ENCODE measurements at regions not wholly inside any gene's neighbourhood (a gene's known extent, or its start where the extent isn't known, plus 50 kb on each side); places are given as distances from the start of the nearest gene placed in this dataset.

GRCh38 chr6:15033850-15034203 lies 212.0 kb upstream of the JARID2 start:
- H3K4me1 ChIP-seq = no peaks in the 10 kb centered on the region
- H3K4me3 ChIP-seq = no peak overlapping the region
- DNase-seq = no peak
- 82 to 85% methylated on average over 10 of the region's 10 CpGs for WGBS, 2 donors
- H3K27me3 ChIP-seq = no peaks in the 10 kb centered on the region
- no peak overlapping the region for H3K27ac ChIP-seq
- H3K9me3 ChIP-seq = no peaks in the 10 kb centered on the region
- no peaks in the 10 kb centered on the region for H3K36me3 ChIP-seq (ENCODE audit: low read depth, missing control alignments)
- TF ChIP-seq POLR2A (IDR thresholded peaks at IDR 0.05) (no peak), CTCF (IDR thresholded peaks at IDR 0.05) (no peak)
- intact Hi-C loops (cut with DNase I; ENCODE audit: low total_unique reads) = no loop called here

- intact Hi-C loops (cut with DNase I; ENCODE audit: low total_unique reads) = no loop called here
- no peaks in the 10 kb centered on the region for H3K4me1 ChIP-seq
- DNase-seq = peak; percentile 93
- no peak for TF ChIP-seq CTCF (IDR thresholded peaks at IDR 0.05)
- TF ChIP-seq POLR2A (IDR thresholded peaks at IDR 0.05) = no peak
- H3K27me3 ChIP-seq = no peaks in the 10 kb centered on the region
- H3K4me3 ChIP-seq = no peak overlapping the region
- H3K9me3 ChIP-seq = no peaks in the 10 kb centered on the region
- WGBS, 2 donors = 59 to 80% methylated on average over 8 to 10 of the region's 10 CpGs
- H3K27ac ChIP-seq = peak overlapping the region in 1 of 2 donors; percentile 53
- no peaks in the 10 kb centered on the region for H3K36me3 ChIP-seq (ENCODE audit: low read depth, missing control alignments)
Measured at GRCh38 chr6:15036690-15037245, 209.1 kb upstream of the JARID2 start.

GRCh38 chr6:15037253-15037652 lies 208.6 kb upstream of the JARID2 start:
- H3K27me3 ChIP-seq = no peaks in the 10 kb centered on the region
- TF ChIP-seq CTCF (IDR thresholded peaks at IDR 0.05) = no peak
- TF ChIP-seq POLR2A (IDR thresholded peaks at IDR 0.05) = no peak
- no peak overlapping the region for H3K4me3 ChIP-seq
- DNase-seq = no peak
- intact Hi-C loops (cut with DNase I; ENCODE audit: low total_unique reads) = no loop called here
- H3K9me3 ChIP-seq = no peaks in the 10 kb centered on the region
- peak overlapping the region in 1 of 2 donors; percentile 53 for H3K27ac ChIP-seq
- WGBS, 2 donors = 83 to 96% methylated on average over 5 of the region's 5 CpGs
- no peaks in the 10 kb centered on the region for H3K4me1 ChIP-seq
- no peaks in the 10 kb centered on the region for H3K36me3 ChIP-seq (ENCODE audit: low read depth, missing control alignments)

GRCh38 chr6:15038013-15038791 lies 207.7 kb upstream of the JARID2 start:
- TF ChIP-seq POLR2A (IDR thresholded peaks at IDR 0.05) = no peak
- no peak for TF ChIP-seq CTCF (IDR thresholded peaks at IDR 0.05)
- Histone ChIP-seq H3K27me3 (no peaks in the 10 kb centered on the region), H3K9me3 (no peaks in the 10 kb centered on the region), H3K36me3 (ENCODE audit: low read depth, missing control alignments) (no peaks in the 10 kb centered on the region), H3K4me3 (no peak overlapping the region), H3K27ac (no peak overlapping the region), H3K4me1 (no peaks in the 10 kb centered on the region)
- WGBS, 2 donors = 90 to 93% methylated on average over 11 of the region's 11 CpGs
- intact Hi-C loops (cut with DNase I; ENCODE audit: low total_unique reads) = no loop called here
- DNase-seq = no peak

- Histone ChIP-seq H3K36me3 (ENCODE audit: low read depth, missing control alignments) (no peaks in the 10 kb centered on the region), H3K27me3 (no peaks in the 10 kb centered on the region), H3K27ac (no peak overlapping the region), H3K9me3 (no peaks in the 10 kb centered on the region), H3K4me3 (no peak overlapping the region), H3K4me1 (no peaks in the 10 kb centered on the region)
- DNase-seq = no peak
- TF ChIP-seq POLR2A (IDR thresholded peaks at IDR 0.05) = no peak
- no peak for TF ChIP-seq CTCF (IDR thresholded peaks at IDR 0.05)
- 92 to 94% methylated on average over 3 of the region's 3 CpGs for WGBS, 2 donors
- intact Hi-C loops (cut with DNase I; ENCODE audit: low total_unique reads) = no loop called here
Measured at GRCh38 chr6:15039136-15039535, 206.7 kb upstream of the JARID2 start.
